Calu3 (cell line): ENCODE measurements at regions not wholly inside any gene's neighbourhood (a gene's known extent, or its start where the extent isn't known, plus 50 kb on each side); places are given as distances from the start of the nearest gene placed in this dataset.
"Not testable (repeated sequence)": the region's sequence is repeated elsewhere in the genome, so short reads cannot be mapped to it uniquely, and the experiment has no call there.

Experiments used
- BruUV-seq: library from RNA; stranded (reverse); fragments of 400-500 nt; replicated peaks from 2 replicates; lab custom pipeline; 2021; lab: Mats Ljungman, UMichigan
- CTCF ChIA-PET: fragments of 300-600 bp; sonication (Branson Sonifier 250); formaldehyde crosslinking; loops from one replicate; lab custom pipeline; 2022; ENCODE audit warnings: antibody characterized with exemption; lab: Charles Lee
- DNase-seq: peaks from one replicate; pipeline ENCODE4 v3.0.0; 2022
- H3K27ac Mint-ChIP-seq: one replicate; pipeline ENCODE4 v1.8.0; 2022; ENCODE audit warnings: mixed read lengths; ENCODE audit not compliant: unreplicated experiment
- H3K27me3 Mint-ChIP-seq: one replicate; pipeline ENCODE4 v1.8.0; 2022; ENCODE audit warnings: mixed read lengths; ENCODE audit not compliant: unreplicated experiment
- H3K36me3 Mint-ChIP-seq: one replicate; pipeline ENCODE4 v1.8.0; 2022; ENCODE audit warnings: mild to moderate bottlenecking, moderate library complexity, mixed read lengths; ENCODE audit not compliant: insufficient read depth, unreplicated experiment
- H3K4me1 Mint-ChIP-seq: one replicate; pipeline ENCODE4 v1.8.0; 2022; ENCODE audit warnings: mild to moderate bottlenecking, low read depth, mixed read lengths; ENCODE audit not compliant: unreplicated experiment
- H3K4me3 Mint-ChIP-seq: one replicate; pipeline ENCODE4 v1.8.0; 2022; ENCODE audit warnings: mild to moderate bottlenecking, low read depth, moderate library complexity, mixed read lengths; ENCODE audit not compliant: unreplicated experiment
- H3K9me3 Mint-ChIP-seq: one replicate; pipeline ENCODE4 v1.8.0; 2022; ENCODE audit warnings: low read depth, mixed read lengths; ENCODE audit not compliant: unreplicated experiment
- intact Hi-C: fragments of 100-400 bp; cut with micrococcal nuclease; formaldehyde crosslinking; loops from one replicate; pipeline ENCODE4 v1.10.0; 2022; ENCODE audit not compliant: unreplicated experiment
- TF ChIP-seq, protein P1 (sequence below): fragments of 200-600 bp; IDR thresholded peaks from one replicate; pipeline ENCODE4 v1.8.0; 2022; ENCODE audit warnings: antibody characterized with exemption; ENCODE audit not compliant: unreplicated experiment

DNA sequence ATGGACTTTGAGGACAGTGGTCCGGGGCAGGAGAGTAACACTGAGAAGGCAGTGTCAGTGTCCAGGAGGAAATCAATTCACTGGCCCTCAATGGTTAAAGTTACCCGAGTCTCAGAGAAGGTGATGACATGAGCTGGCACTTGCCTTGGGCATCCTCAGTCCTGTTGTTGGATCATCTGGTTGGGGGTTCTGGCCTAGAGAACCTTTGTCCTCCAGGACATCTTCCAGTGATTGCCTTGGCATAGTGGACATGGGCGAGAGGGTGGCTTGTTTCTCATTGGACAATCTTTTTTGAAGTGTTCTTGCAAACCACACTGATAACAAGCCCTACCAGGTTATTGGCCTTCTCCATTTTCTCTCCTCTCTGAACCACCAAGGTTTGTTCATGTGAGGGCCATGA lies 83.4 kb upstream of the TERB2 start:
- Mint-ChIP-seq H3K27me3 (peaks cover 45% of the 10 kb centered on the region), H3K4me1 (no peaks in the 10 kb centered on the region), H3K36me3 (peaks cover 5% of the 10 kb centered on the region), H3K27ac (no peak overlapping the region), H3K9me3 (peaks cover 5% of the 10 kb centered on the region), H3K4me3 (no peak overlapping the region)
- CTCF ChIA-PET = no interaction called here
- TF ChIP-seq, protein P1, sequence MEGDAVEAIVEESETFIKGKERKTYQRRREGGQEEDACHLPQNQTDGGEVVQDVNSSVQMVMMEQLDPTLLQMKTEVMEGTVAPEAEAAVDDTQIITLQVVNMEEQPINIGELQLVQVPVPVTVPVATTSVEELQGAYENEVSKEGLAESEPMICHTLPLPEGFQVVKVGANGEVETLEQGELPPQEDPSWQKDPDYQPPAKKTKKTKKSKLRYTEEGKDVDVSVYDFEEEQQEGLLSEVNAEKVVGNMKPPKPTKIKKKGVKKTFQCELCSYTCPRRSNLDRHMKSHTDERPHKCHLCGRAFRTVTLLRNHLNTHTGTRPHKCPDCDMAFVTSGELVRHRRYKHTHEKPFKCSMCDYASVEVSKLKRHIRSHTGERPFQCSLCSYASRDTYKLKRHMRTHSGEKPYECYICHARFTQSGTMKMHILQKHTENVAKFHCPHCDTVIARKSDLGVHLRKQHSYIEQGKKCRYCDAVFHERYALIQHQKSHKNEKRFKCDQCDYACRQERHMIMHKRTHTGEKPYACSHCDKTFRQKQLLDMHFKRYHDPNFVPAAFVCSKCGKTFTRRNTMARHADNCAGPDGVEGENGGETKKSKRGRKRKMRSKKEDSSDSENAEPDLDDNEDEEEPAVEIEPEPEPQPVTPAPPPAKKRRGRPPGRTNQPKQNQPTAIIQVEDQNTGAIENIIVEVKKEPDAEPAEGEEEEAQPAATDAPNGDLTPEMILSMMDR = no peak
- intact Hi-C loops = no loop called here
- no peak for DNase-seq
- BruUV-seq = no TSS peak

DNA sequence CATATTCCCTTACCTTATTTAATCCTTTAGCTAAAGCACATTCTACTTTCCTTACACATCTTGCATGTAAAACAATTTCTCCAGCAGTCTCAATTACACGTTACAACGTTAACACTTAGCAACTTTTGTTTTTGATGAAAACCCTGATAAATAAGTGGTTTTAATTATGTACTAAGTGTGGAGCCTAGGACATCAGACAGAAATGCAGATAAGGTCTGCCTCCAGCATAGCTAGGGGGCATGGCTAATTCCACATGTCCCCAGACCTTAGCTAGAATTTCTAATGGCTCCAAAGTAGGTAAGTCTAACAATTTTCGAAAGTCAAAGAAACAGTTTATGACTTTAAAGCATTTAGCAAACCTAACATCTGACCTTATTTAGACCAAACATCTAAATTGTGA lies 77.4 kb upstream of the TERB2 start:
- H3K36me3 Mint-ChIP-seq = peaks cover 5% of the 10 kb centered on the region
- peaks cover 11% of the 10 kb centered on the region for H3K27me3 Mint-ChIP-seq
- H3K4me3 Mint-ChIP-seq = no peak overlapping the region
- CTCF ChIA-PET = no interaction called here
- BruUV-seq = no TSS peak
- intact Hi-C loops = no loop called here
- peaks cover 3% of the 10 kb centered on the region for H3K9me3 Mint-ChIP-seq
- no peak overlapping the region for H3K27ac Mint-ChIP-seq
- TF ChIP-seq, protein P1 = no peak
- no peaks in the 10 kb centered on the region for H3K4me1 Mint-ChIP-seq
- DNase-seq = no peak

DNA sequence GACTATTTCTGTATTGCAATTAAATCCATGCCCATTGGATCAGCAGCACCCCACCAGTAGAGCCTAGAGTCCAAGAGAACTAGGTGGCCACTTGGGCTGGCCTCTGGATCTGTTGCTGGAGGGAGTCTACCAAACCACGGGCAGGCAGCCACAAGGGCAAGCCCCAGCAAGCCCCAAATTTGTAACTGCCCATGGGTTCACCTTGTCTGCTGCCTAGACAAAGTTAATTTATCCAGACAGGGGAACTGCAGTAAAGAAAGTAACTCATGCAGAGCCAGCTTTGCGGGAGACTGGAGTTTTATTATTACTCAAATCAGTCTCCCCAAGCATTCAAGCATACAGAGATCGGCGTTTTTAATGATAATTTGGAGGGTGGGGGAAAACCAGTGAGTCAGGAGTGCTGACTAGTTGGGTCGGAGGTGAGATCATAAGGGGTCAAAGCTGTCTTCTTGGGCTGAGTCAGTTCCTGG lies 74.0 kb upstream of the TERB2 start:
- no peaks in the 10 kb centered on the region for H3K9me3 Mint-ChIP-seq
- H3K27ac Mint-ChIP-seq = no peak overlapping the region
- CTCF ChIA-PET = no interaction called here

DNA sequence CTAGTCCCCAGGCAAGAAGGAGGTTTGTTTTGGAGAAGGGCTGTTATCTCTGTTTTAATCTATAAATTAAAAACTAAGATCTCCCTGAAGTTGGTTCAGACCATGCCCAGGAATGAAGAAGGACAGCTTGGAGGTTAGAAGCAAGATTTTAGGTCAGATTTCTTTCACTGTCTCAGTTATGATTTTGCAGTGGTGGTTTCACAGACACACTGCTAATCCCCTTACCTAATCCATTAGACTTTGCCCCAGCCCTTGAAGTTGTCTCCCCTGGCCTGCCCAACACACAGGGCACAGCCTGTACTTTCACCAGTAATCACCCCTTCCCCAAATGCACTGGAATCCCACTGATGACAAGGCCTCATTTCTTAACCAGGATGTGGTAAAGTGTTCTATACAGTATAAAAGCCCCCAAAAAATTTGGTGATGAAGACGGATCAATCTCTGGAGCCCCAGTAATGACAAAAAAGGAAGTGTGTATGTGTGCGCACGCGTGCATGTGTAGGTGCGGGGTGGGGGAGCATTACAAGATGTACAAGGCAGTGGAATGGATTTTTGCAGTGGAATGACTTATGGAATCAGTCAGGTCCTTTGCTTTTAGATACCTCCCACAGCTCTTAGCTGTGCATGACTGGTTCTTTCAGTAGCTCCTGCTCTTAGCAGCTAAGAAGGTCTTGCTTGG lies 73.1 kb upstream of the TERB2 start:
- intact Hi-C loops = no loop called here
- H3K27ac Mint-ChIP-seq = no peak overlapping the region
- CTCF ChIA-PET = no interaction called here
- no peaks in the 10 kb centered on the region for H3K4me1 Mint-ChIP-seq
- H3K36me3 Mint-ChIP-seq = no peaks in the 10 kb centered on the region
- DNase-seq = no peak
- H3K9me3 Mint-ChIP-seq = no peaks in the 10 kb centered on the region
- TF ChIP-seq, protein P1 = no peak
- BruUV-seq = no TSS peak
- H3K4me3 Mint-ChIP-seq = no peak overlapping the region
- H3K27me3 Mint-ChIP-seq = peaks cover 29% of the 10 kb centered on the region

More for the DNA sequence above, 74.0 kb upstream of the TERB2 start:
- H3K27me3 Mint-ChIP-seq = peaks cover 29% of the 10 kb centered on the region
- intact Hi-C loops = no loop called here
- no peak overlapping the region for H3K4me3 Mint-ChIP-seq
- H3K4me1 Mint-ChIP-seq = no peaks in the 10 kb centered on the region
- BruUV-seq = no TSS peak
- TF ChIP-seq, protein P1 = no peak
- no peak for DNase-seq
- no peaks in the 10 kb centered on the region for H3K36me3 Mint-ChIP-seq

DNA sequence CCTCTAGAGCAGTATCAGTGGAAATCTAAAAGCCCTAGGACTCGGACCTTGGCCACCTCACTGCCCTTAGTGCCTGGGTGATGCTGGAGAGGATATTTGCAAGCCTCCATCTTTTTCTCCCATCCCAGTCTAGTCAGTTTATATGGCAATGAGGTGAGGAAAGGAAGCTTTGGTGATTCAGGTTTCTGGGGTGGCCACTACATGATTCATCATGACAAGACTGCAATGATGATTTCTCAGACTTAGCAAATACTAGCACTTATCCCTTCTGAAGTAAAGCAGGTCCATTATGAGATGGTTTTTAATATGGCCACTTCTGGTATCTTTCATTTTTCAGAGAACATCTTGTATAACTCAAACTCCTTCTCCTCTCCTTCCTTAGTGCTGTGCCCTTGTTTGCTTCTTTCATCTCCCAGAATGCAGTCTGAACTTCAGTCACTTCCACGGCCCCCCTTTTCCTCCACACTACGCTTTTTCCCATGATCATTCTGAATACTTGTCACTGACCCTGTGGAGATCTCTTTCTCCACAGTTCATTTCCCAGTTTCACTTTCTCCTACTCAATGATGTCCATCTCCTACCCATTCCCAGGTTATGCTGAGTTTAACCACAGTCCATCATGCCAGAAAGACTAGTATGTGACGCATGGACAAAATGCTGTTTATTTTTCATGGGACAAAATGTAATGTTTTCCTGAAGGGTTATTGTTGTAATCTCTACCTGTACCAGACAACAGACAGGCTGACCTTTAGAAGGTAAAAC lies 57.4 kb upstream of the TERB2 start:
- H3K4me1 Mint-ChIP-seq, intact Hi-C loops, H3K27ac Mint-ChIP-seq, H3K4me3 Mint-ChIP-seq, CTCF ChIA-PET, DNase-seq, BruUV-seq, H3K36me3 Mint-ChIP-seq, H3K9me3 Mint-ChIP-seq: not testable (repeated sequence)
- peaks cover 20% of the 10 kb centered on the region for H3K27me3 Mint-ChIP-seq

DNA sequence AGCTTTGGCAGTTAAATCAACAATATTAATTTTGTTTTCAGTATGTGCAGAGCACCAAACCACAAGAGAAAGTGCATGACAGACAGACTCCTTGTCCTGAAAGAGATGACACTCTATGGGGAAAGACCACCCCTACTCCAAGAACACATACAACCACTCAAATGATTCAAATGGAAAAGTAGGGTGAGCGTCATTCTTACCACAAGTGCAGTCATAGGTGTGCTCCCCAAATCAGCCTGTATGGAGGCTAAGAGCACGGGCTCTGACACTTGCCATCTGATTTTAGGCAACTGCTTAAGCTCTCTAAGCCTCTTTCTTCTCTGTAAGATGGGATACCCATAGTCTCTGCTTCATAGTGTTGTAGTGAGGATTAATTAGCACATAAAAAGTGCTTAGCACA lies 56.7 kb upstream of the TERB2 start:
- CTCF ChIA-PET, H3K4me3 Mint-ChIP-seq, H3K9me3 Mint-ChIP-seq, H3K36me3 Mint-ChIP-seq, DNase-seq, H3K27ac Mint-ChIP-seq, BruUV-seq, intact Hi-C loops: not testable (repeated sequence)
- peaks cover 13% of the 10 kb centered on the region for H3K27me3 Mint-ChIP-seq
- H3K4me1 Mint-ChIP-seq = peaks cover 12% of the 10 kb centered on the region
